ENCODE measurements at regions not wholly inside any gene's neighbourhood (a gene's known extent, or its start where the extent isn't known, plus 50 kb on each side); places are given as distances from the start of the nearest gene placed in this dataset.
"Not testable (repeated sequence)": the region's sequence is repeated elsewhere in the genome, so short reads cannot be mapped to it uniquely, and the experiment has no call there.

GRCh38 chr1:174105086-174105485 lies 54.2 kb upstream of the RABGAP1L start:
- Mint-ChIP-seq H3K27ac (peak overlapping the region in 1 of 2 donors; percentile 39), H3K36me3 (no peaks in the 10 kb centered on the region), H3K9me3 (no peaks in the 10 kb centered on the region)
- no peak for ATAC-seq
- no peak for DNase-seq (ENCODE audit: low spot score in 2 of 2)

- no peak for ATAC-seq
- Mint-ChIP-seq H3K36me3 (no peaks in the 10 kb centered on the region), H3K27ac (no peak overlapping the region)
Measured at GRCh38 chr1:174103766-174104165, 55.6 kb upstream of the RABGAP1L start.

GRCh38 chr1:174101976-174102375 lies 57.3 kb upstream of the RABGAP1L start:
- not testable (repeated sequence) for H3K9me3 Mint-ChIP-seq; H3K36me3 Mint-ChIP-seq; ATAC-seq; DNase-seq (ENCODE audit: low spot score in 2 of 2); H3K27ac Mint-ChIP-seq

More at GRCh38 chr1:174103766-174104165, 55.6 kb upstream of the RABGAP1L start:
- H3K9me3 Mint-ChIP-seq = no peaks in the 10 kb centered on the region
- DNase-seq (ENCODE audit: low spot score in 2 of 2) = no peak

- H3K36me3 Mint-ChIP-seq = no peaks in the 10 kb centered on the region
- no peaks in the 10 kb centered on the region for H3K9me3 Mint-ChIP-seq
- DNase-seq (ENCODE audit: low spot score in 2 of 2) (no peak), ATAC-seq (no peak)
- no peak overlapping the region for H3K27ac Mint-ChIP-seq
Measured at GRCh38 chr1:174097426-174097825, 61.9 kb upstream of the RABGAP1L start.

GRCh38 chr1:174093789-174094188 lies 65.5 kb upstream of the RABGAP1L start:
- not testable (repeated sequence) for H3K27ac Mint-ChIP-seq; H3K36me3 Mint-ChIP-seq; ATAC-seq; H3K9me3 Mint-ChIP-seq; DNase-seq (ENCODE audit: low spot score in 2 of 2)

- peaks cover 5 to 6% of the 10 kb centered on the region in 2 donors for H3K36me3 Mint-ChIP-seq
- peaks cover 0 to 5% of the 10 kb centered on the region in 2 donors for H3K9me3 Mint-ChIP-seq
- no peak for DNase-seq (ENCODE audit: low spot score in 2 of 2)
Measured at GRCh38 chr1:174090471-174090870, 68.3 kb upstream of the RC3H1 start.

GRCh38 chr1:174080819-174081218 lies 58.7 kb upstream of the RC3H1 start:
- peaks cover 6% of the 10 kb centered on the region in 2 donors for H3K36me3 Mint-ChIP-seq
- no peak overlapping the region for H3K27ac Mint-ChIP-seq
- DNase-seq (ENCODE audit: low spot score in 2 of 2) (no peak), ATAC-seq (no peak)
- H3K9me3 Mint-ChIP-seq = peaks cover 0 to 8% of the 10 kb centered on the region in 2 donors

More at GRCh38 chr1:174090471-174090870, 68.3 kb upstream of the RC3H1 start:
- no peak overlapping the region for H3K27ac Mint-ChIP-seq
- no peak for ATAC-seq

GRCh38 chr1:174079796-174080195 lies 57.6 kb upstream of the RC3H1 start:
- ATAC-seq = no peak
- H3K36me3 Mint-ChIP-seq = peaks cover 6% of the 10 kb centered on the region in 2 donors

GRCh38 chr1:174078916-174079315 lies 56.8 kb upstream of the RC3H1 start:
- H3K27ac Mint-ChIP-seq; DNase-seq (ENCODE audit: low spot score in 2 of 2); H3K9me3 Mint-ChIP-seq; ATAC-seq; H3K36me3 Mint-ChIP-seq: not testable (repeated sequence)

More at GRCh38 chr1:174079796-174080195, 57.6 kb upstream of the RC3H1 start:
- DNase-seq (ENCODE audit: low spot score in 2 of 2) = no peak
- H3K27ac Mint-ChIP-seq = no peak overlapping the region
- H3K9me3 Mint-ChIP-seq = peaks cover 0 to 6% of the 10 kb centered on the region in 2 donors

GRCh38 chr1:174077749-174078490 lies 55.8 kb upstream of the RC3H1 start:
- peaks cover 6% of the 10 kb centered on the region in 2 donors for H3K36me3 Mint-ChIP-seq
- no peak overlapping the region for H3K27ac Mint-ChIP-seq
- no peak for DNase-seq (ENCODE audit: low spot score in 2 of 2)
- peaks cover 0 to 6% of the 10 kb centered on the region in 2 donors for H3K9me3 Mint-ChIP-seq
- no peak for ATAC-seq

- Mint-ChIP-seq H3K36me3 (peaks cover 0 to 1% of the 10 kb centered on the region in 2 donors), H3K9me3 (peaks cover 0 to under 1% of the 10 kb centered on the region in 2 donors), H3K27ac (no peak overlapping the region)
- DNase-seq (ENCODE audit: low spot score in 2 of 2) (no peak), ATAC-seq (no peak)
Measured at GRCh38 chr1:174075245-174075692, 53.1 kb upstream of the RC3H1 start.

GRCh38 chr1:174074757-174075156 lies 52.6 kb upstream of the RC3H1 start:
- Mint-ChIP-seq H3K27ac (no peak overlapping the region), H3K36me3 (no peaks in the 10 kb centered on the region), H3K9me3 (no peaks in the 10 kb centered on the region)
- DNase-seq (ENCODE audit: low spot score in 2 of 2) (no peak), ATAC-seq (no peak)

GRCh38 chr1:174072581-174072980 lies 50.4 kb upstream of the RC3H1 start:
- DNase-seq (ENCODE audit: low spot score in 2 of 2) = no peak
- no peak overlapping the region for H3K27ac Mint-ChIP-seq
- no peaks in the 10 kb centered on the region for H3K36me3 Mint-ChIP-seq
- ATAC-seq = no peak
- H3K9me3 Mint-ChIP-seq = no peaks in the 10 kb centered on the region

Data from activated naive CD4-positive, alpha-beta T cell treated with anti-CD3 and anti-CD28 coated beads, Interleukin-2, amount 50 U/mL, for 72 hours (primary cell).